ENCODE measurements at regions not wholly inside any gene's neighbourhood (a gene's known extent, or its start where the extent isn't known, plus 50 kb on each side); places are given as distances from the start of the nearest gene placed in this dataset.

DNA sequence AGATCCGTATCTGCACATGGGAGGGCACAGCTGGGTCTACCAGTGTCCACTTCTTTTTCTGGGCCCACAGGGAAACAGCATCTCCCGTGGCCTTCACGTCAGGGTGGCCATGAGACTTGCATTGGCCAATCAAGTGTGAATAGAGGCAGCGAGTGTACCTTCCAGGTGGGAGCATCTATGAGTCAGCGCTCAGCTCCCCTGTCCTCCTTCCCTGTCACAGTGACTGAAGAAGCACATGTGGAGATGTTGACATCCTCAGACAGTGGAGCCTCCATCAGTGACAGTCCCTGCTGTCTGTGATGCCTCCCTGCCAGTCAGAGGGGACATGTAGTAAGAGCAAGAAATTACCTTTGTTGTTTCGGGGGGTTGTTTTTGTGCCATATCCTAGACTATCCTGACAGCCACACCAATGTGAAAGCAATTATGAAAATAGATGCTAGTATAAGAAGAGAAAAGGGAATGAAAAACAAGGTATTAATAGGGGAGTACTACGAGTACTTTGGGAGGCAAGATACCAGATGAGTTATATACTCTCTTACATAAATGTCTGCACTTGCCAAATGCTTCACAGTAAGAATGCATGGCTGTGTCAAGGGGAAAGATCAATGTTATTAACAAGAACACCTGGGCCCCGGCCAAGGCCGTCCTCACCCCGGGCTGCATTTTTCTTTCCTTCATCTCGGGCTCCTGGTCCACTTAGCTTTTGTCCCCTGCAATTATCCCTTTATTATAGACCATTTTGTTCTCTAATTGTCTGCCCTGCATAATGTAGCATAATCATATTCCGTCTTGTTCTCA lies 86.0 kb downstream of the MATN1 start:
- no peak for DNase-seq

DNA sequence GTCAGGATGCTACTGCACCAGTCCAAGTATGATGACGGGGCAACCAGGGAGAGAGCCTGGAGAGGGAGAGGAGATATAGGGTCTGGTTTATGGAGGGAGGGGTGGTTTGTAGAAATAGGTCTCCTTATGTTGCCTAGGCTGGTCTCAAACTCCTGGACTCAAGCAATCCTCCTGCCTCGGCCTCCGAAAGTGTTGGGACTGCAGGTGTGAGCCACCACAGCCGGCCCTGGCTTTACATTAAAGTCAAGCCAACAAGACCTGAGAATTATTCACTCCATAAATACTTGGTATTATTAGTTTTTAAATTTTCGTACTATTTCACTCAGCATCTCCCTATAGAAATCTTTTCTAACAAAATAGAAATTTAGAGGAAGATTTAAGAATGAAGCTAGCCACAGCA lies 86.8 kb downstream of the MATN1 start:
- no peak for DNase-seq

DNA sequence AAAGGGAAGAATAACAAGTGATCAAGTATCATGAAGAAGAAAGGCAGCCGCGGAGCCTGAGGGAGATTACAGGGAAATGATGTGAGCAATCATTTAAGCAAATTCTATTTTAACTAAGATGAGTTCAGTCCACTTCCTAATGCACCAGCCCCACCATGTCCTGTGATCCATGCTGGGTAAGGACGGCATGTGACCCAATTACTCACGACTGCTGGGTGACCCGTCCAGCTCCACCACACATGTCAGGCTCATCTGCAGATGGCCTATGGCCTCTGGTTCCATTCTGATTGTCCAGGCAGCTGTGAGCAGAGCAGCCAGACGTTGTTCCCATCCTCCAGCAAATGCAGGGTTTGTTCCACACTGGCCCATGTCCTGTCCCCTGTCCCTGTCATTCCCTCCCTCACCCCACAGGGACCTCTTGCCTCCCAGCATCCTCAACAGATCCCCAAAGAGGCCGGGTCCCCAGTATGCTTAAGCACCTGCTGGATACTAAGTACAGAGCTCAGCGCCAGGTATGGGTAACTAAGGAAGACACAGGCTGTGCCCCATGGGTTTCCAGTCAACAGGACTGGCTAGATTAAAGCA lies 87.9 kb downstream of the MATN1 start:
- peak in 1 of 2 donors; percentile 32 for DNase-seq

DNA sequence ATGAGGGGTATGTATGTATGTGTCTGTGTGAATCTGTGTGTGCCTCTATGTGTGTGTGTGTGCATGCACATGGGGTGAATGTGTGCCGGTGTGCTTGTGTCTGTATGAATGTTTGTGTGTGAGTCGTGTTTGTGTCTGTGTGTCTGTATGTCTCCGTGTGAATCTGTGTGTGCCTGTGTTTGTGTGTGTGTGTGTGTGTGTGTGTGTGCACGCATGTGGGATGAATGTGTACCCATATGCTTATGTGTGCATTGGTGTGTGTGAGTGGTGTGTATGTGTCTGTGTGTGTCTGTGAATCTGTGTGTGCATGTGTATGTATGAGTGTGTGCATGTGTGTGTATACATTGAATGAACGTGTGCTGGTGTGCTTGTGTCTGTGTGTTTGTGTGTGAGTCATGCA lies 88.9 kb downstream of the MATN1 start:
- no peak for DNase-seq

DNA sequence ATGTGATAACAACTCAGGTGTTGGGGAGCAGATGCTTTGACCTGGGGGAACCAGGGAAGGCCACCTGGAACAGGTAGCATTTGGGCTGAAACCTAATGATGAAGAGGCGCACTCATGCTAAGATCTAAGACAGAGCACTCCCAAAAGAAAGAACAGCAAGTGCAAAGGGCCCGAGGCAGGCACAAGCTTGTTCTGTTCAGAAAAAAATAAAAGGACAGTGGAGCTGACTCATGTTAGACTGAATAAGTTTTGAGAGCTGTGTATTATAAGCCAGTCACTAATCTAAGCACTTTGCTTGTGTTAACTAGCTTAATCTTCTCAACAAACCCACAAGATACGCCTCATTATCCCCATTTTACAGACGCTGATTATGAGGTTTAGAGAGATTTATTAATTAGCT lies 90.1 kb downstream of the MATN1 start:
- no peak for DNase-seq

DNA sequence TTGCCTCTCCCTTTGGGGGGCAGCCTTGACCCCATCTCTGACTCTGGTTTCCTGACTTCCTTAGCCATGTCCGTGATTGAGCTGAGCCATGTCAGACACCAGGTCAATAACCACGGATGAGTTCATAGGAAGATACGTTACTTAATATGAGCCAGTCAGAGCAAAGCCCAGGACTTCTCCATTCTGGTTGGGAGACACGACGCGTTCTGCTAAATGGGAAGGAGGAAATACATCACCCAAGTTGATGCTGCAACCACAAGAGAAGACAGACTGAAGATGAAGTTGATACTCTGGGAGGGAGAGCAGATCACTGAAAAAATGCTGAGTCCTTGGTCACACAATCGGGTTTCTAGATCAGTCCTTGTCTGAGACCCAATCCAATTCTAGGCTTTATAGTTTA lies 90.9 kb downstream of the MATN1 start:
- DNase-seq: peak; percentile 36 to 50

DNA sequence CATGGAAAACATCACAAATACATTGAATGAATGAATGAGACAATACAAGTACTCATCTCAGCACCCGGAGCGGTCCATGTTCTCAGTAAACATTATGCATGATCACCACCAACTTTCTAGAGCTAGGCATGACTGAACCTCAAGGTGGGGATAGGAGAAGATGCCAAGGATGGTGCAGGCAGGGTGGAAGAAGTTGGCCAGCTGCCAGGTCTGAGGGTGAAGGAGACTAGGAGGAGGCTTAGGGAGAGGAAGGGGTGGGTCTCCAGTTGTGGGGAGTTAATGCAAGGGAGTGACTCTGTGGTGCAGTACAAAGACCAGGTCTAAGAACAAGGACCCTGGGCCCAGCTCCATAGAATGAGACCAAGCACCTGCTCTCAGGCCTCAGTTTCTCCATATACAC lies 91.7 kb downstream of the MATN1 start:
- no peak for DNase-seq

DNA sequence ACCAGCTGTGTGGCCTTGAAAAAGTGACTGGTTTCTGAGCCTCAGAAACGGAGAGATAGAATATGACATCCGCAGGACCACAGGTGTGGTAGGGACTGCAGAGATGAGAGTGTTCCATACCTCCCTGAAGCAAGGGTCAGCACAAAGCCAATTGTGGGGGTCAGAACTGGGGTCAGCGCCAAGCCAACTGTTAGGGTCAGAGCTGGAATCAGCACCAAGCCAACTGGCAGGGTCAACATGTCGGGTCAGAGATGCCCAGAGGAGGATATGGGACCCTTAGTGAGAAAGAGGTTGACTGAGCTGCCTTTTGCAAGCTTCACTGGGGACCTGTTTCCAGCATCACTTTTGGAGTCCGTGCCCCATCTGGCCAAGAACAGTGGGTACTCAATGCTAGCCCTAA lies 93.9 kb downstream of the MATN1 start:
- DNase-seq: no peak

DNA sequence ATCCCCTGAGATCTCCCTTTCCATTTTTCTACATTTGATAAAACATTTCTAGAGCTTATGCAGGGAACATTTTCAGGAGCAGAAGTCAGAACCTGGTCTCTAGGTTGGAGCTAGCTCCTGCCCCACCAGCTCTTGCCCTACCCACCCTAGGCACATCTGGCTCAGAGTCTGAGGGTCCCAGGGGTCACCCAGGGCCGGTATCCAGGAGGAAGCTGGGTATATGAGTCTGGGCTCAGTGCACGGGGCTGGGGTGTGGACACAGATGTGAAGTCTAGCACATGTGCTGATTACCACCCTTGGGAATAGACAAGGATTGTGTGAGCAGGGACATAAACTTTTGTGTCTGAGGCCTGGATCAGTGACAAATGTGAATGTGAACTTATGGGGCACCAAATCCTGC lies 95.4 kb downstream of the MATN1 start:
- DNase-seq: no peak

DNA sequence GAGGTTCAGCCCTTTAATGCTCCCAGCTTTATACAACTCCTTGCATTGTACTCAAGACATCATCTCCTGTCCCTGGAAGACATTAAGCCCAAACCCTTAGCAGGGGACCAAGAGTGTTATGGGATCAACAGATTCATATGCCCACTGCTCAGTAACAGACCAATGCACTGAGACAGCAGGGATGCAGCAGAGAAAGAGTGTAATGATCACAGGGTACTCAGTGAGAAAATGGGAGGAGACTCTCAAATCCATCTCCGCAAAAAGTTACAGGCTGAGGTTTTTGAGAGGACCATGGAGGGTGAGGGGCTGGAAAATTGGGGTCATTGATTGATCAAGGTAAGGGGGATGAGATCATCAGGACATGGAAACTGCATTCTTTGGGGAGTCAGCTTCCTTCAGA lies 96.2 kb downstream of the MATN1 start:
- no peak for DNase-seq

DNA sequence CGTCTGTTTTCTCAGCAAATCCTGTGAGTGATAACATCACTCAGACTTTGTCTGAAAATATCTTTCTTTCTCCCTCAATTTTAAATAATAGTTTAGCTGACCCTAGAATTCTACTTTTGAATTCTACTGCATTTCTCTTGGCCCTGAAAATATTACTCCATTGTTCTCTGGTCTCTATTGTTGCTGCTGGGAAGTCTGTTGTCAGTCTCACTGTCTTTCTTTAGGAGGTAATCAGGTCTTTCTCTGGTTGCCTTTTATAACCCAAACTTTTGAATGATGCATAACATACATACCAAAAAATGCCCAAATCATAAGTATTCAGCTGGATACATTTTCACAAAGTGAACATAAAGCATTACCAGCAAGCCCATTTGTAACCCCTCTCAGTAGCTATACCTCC lies 100.0 kb downstream of the MATN1 start:
- DNase-seq: no peak

DNA sequence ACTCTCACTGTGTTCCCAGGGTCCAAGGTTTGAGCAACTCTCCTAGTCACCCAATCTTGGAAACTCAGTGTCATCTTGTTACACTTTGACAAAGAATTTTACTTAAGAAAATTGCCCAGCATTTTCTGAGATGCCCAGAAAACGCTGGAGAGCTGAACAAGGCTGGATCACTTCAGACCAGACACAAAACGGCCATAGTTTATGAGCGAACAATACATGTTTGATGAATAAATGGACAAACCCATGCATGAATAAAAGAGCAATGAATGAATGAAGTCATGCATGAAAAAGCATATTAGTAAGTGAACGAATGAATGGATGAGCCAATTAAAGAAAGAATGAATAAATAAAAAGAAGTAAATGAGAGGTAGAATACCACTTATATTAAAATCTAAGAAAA lies 103.8 kb downstream of the MATN1 start:
- DNase-seq: no peak

DNA sequence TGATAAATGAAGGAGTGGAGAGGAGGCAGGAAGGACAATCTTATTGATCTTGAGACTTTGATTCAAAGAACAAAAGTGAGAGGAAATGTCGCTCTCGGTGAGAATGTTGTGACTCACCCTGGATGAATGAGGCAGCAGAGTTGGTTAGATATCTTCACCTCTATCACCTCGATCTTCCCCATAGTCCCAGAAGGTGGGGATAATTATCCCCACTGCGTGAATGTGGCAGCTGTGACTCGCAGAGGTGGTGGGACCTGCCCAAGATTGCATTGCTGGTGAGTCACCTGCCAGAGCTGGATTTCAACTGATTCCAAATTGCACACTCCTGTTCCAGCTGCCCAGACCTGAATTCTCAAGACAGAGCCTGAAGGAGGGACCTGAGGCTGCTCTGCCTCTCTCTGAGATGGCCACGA lies 105.0 kb downstream of the MATN1 start:
- DNase-seq: no peak

DNA sequence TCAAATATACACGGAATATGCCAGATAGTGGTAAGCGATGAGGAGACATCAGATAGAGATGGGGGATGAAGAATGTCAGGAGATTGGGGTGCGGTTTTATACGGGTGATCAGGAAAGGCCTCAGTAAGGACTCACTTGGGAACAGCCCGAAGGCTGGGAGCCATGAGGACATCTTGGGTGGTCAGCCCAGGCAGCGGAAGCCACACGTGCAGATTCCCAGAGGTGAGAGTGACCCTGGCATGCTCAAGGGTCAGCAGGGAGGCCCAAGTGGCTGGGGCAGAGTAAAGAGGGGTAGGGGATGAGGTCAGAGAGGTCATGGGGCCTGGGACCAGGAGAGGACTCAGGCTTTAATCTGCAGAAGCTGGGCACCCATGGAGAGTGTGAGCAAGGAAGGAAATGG lies 106.6 kb downstream of the MATN1 start:
- no peak for DNase-seq

DNA sequence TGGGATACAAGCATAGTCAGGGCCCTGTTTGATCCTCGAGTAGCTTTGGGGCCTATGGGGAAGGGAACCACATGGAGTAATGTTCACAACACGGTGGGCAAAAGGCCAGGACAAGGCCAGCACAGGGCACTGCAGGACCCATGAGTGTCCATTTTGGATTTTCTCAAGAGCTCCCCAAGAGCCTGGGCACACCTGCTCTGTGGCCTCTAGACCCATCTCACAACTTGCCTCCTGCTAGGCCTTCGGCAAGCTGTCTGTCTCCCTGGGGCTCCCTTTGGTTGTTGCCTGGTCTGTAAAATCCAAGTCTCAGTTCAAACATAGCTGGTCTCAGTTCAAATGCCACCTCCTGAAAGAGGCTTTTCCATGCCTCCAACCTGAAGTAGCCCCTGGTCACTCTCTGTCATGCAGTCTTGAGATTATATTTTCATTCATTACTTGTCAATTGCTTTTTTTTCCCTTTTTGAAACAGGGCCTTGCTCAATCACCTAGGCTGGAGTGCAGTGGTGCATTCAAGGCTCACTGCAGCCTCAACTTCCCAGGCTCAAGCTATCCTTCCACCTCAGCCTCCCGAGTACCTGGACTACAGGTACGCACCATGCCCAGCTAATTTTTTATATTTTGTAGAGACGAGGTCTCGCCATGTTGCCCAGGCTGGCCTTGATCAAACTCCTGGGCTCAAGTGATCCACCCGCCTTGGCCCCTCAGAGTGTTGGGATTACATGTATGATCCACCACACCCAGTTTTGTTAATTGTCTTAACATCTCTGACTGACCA lies 107.4 kb downstream of the MATN1 start:
- DNase-seq: no peak

DNA sequence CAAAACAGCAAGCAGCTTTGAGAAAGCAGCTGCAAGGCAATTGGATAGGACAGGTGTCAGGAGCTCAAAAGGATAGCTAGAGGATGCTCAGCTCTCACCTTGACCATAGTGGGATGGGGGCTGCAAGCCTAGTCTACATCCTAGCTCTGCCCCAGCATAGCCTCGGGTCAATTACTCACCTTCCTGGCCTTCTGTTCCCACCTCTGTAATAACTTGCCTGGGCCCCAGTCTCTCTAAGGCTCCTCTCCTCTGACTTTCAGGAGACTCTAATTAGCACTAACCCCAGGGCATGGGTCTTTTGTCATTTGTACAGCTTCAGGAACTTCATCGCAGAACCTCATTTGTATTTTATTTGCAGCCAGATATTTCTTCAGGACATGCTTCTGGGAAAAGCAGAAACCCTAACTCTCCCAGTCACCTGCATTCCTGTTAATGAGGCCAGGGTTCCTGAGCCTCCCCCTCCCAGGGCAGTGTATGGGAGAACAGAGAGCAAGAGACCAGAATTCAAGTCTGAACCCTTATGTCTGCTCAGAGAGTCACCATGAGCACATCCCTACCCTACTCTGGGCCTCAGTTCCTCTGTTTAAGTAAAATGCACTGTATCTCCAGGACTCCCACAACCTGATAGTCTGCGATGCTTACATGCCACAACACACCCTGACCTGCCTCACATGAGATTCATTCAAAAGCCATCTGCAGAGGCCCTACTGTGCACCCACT lies 108.1 kb downstream of the MATN1 start:
- DNase-seq: no peak

DNA sequence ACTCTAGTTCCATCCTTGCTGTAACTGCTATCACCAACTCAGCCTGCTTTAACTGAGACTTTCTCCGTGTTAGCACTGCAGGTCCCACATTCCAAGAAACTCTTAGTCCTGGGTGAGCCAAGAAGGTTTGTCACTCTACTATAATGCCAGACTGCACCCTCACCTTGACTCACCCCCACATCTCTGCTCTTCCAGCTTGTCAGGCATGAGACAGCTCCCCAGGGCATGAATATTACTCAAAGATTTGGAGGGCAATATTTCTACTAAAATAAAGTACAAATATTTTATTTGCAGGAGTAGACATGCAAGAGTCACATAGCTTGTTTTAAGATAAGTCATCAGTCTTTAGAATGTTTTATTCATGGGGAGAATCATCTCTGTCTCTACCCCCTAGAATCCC lies 110.2 kb downstream of the MATN1 start:
- no peak for DNase-seq

DNA sequence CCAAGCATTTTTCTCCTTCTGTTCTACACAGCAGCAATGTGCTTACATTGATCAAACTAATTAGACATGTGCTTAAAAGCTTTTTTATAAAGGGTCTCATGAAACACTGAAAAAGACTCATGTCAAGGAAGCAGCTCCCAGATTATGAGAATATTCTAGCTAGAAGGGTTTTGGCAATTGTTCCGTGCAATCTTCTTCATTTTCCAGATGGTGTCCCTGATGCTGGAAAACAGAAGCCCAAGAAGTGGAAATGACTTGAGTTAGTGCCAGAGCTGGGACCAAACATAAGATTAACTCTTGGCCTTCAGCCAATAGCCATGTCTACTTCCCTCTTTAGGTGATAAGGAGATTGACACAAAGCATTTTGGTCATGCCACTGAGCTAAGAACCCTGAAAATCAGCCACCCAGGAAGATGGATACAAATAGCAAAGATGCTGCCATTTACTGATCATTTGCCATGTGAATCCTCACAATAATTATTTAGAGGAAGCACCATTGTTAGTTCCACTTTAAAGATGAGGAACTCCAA lies 110.8 kb downstream of the MATN1 start:
- no peak for DNase-seq

DNA sequence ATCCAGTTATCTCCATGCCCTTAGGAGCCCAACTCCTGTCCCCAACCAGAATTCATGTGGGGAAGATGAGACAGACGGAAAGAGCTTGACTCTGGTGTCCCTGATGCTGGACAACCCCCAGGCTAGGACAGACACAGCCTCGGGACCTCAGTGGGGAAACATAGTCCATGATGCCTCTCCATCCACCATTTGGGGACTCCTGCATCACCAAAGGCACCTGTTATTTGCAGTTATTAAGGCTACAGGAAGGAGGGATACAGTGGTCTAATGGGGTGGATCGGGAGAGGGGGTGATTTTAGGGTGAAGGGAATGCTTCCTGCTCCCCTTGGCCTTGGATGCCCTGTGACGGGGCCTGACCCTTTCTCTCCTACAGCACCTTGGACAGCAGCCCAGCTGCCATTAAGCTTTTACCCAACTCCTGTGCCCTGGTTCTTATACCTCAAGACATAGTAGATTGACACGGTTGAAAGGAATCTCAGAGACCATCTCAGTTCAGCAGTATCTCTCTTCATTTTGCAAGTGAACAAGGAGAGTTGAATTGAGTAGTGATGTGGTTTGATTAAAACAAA lies 111.6 kb downstream of the MATN1 start:
- DNase-seq: no peak

DNA sequence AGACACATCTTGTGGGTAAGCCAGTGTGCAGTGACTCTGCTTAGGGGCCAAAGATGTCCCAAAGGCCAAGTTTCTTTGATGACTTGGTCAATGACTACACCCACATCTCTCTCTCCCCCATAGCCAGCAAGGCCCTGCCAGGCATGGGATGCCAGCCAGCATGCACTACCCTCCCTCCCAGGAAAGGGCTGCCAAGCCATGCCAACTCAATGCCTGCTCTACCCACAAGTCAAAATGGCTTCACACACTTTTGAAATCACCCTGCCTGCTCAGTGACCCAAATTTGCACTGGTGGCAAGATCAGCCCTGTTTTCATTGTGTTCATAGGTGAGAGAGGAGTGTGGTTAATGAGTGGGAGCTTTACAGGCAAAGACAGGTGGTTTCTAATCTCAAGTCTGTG lies 112.5 kb downstream of the MATN1 start:
- DNase-seq: no peak

DNA sequence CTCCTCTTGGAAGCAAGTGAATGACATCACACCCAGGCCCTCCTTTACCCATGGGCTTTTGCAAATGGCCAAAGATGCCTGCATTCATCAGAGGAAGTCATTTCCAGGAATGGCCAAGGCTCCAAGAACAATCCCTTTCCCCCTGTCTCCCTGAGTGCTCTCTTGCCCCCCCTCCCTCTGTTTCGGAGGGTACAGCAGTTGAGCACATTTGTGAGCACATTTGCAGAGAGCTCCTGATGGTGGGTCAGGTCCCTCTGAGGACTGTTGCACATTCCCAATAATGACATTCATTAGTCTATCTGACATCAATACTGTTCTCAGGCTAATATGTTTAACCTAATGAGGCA lies 113.4 kb downstream of the MATN1 start:
- DNase-seq: no peak

DNA sequence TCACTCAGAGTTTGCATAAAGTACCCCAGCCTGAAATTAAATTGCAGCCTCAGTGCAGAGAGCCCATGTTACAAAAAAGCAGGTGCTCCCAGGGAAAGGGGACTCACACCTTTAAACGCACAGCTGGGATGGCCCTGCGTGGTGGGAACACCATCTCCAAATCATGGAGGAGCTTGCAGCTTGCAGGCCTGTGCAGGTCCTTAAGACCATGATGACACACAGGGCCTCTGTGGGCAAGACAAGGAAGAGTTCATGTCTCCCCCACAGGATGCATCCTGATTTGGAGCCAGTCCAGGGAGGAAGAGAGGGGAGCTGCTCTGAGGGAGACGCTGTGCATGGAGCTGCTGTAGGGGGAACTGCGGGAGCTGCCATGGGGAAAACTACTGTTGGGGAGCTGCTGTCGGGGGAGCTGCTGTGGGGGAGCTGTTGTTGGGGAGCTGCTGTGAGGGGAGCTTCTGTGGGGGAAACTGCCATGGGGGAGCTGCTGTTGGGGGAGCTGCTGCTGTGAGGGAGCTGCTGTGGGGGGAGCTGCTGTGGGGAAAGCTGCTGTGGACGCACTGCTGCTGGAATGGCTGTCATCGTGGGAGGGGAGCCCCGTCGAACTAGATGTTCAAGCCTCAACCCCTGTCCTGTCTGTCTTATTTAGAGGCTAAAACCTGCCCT lies 113.9 kb downstream of the MATN1 start:
- no peak for DNase-seq

All from inflammatory macrophage treated with lipopolysaccharide for 1 hour (primary cell).